ENCODE measurements at regions not wholly inside any gene's neighbourhood (a gene's known extent, or its start where the extent isn't known, plus 50 kb on each side); places are given as distances from the start of the nearest gene placed in this dataset.

- DNase-seq (ENCODE audit: low read depth): no peak
- TF ChIP-seq CTCF (conservative IDR thresholded peaks at IDR 0.05; ENCODE audit: control insufficient read depth, insufficient read depth, low read depth, low read length): no peak
- H3K4me3 ChIP-seq (ENCODE audit: control insufficient read depth, low read depth, low read length): no peak overlapping the region
These were observed 513.4 kb downstream of the KCNT2 start for GRCh38 chr1:196094821-196095220.

DNA sequence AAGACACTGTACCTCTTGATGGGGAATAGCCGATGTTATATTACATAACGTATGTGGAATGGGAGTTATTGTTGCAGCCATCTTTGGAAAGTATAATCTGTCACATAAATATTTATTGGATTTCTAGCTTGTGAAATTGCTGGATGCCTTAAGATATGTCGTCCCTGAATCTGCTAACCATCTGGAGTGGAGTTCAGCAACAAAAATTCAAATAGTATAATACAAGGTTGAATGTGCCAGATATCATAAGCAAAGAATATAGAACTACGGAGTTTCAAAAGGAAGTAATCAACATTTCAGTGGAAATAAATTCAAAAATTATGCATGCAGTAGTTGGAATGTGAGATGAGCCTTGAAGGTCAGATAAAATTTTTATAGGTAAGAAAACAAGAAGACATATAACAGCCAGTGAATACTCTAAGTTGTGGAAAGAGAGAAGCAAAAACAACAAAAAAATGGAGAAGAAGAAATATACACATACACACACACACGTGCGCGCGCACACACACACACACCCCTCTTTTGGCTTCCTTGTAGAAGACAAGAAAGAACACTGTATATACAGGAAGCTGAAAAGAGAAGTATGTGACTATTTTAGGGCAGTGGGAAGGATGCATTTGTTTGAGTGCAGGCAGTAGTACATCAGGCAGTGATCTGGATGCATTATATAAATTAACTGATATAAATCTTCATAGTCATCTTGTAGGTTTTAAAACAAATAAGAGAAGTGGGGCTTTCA, 516.7 kb downstream of the KCNT2 start:
- no peak overlapping the region for H3K4me3 ChIP-seq (ENCODE audit: control insufficient read depth, low read depth, low read length)
- no peak for DNase-seq (ENCODE audit: low read depth)
- TF ChIP-seq CTCF (conservative IDR thresholded peaks at IDR 0.05; ENCODE audit: control insufficient read depth, insufficient read depth, low read depth, low read length): no peak

- no peak for TF ChIP-seq CTCF (conservative IDR thresholded peaks at IDR 0.05; ENCODE audit: control insufficient read depth, insufficient read depth, low read depth, low read length)
- DNase-seq (ENCODE audit: low read depth): no peak
- H3K4me3 ChIP-seq (ENCODE audit: control insufficient read depth, low read depth, low read length): no peak overlapping the region
These were observed 518.0 kb downstream of the KCNT2 start for GRCh38 chr1:196090226-196090625.

- TF ChIP-seq CTCF (conservative IDR thresholded peaks at IDR 0.05; ENCODE audit: control insufficient read depth, insufficient read depth, low read depth, low read length): no peak
- H3K4me3 ChIP-seq (ENCODE audit: control insufficient read depth, low read depth, low read length): no peak overlapping the region
- no peak for DNase-seq (ENCODE audit: low read depth)
These were observed 519.7 kb downstream of the KCNT2 start for GRCh38 chr1:196088541-196088940.

GRCh38 chr1:196078691-196079090, 529.5 kb downstream of the KCNT2 start:
- DNase-seq (ENCODE audit: low read depth): peak; percentile 27
- no peak for TF ChIP-seq CTCF (conservative IDR thresholded peaks at IDR 0.05; ENCODE audit: control insufficient read depth, insufficient read depth, low read depth, low read length)
- H3K4me3 ChIP-seq (ENCODE audit: control insufficient read depth, low read depth, low read length): no peak overlapping the region

DNA sequence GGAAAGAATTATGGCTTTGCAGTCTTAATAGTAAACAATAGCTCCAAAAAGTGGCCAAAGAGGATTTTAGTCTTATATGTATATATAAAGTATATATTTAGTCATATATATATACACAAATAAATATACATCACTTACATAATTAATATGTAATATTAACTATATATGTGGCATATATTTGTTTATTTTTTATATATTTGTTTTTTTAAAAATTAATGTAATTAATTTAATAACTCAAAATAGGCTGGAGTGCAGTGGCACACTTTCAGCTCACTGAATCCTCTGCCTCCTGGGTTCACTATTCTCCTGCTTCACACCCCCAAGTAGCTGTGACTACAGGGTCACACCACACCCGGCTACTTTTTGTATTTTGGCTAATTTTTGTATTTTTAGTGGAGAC, 532.6 kb downstream of the KCNT2 start:
- no peak overlapping the region for H3K4me3 ChIP-seq (ENCODE audit: control insufficient read depth, low read depth, low read length)
- DNase-seq (ENCODE audit: low read depth): no peak
- TF ChIP-seq CTCF (conservative IDR thresholded peaks at IDR 0.05; ENCODE audit: control insufficient read depth, insufficient read depth, low read depth, low read length): no peak

DNA sequence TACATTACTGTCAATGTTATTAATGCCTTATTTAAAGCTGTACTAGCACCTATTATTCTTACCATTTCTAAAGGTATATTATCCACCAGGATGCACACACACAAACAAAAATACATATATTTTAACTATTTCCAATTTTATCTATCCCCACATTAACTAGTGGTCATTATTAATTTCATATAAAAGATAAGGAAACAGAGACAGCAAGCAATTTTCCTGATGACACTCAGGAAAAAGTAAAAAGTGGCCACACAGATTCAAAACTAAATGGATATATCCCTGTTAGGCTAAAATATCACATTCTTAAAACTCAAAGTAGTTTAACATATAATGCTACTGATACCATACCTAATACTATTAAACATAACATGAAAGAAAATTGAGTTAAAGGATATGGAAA, 534.1 kb downstream of the KCNT2 start:
- DNase-seq (ENCODE audit: low read depth): no peak
- no peak overlapping the region for H3K4me3 ChIP-seq (ENCODE audit: control insufficient read depth, low read depth, low read length)
- no peak for TF ChIP-seq CTCF (conservative IDR thresholded peaks at IDR 0.05; ENCODE audit: control insufficient read depth, insufficient read depth, low read depth, low read length)
